MM.1S (cell line): ENCODE measurements at regions not wholly inside any gene's neighbourhood (a gene's known extent, or its start where the extent isn't known, plus 50 kb on each side); places are given as distances from the start of the nearest gene placed in this dataset.

Source experiments
- DNase-seq: peaks from one replicate; pipeline ENCODE4 v3.0.0-alpha.2; 2015
- H2AFZ ChIP-seq: fragments of 300-600 bp; sonication (generic); 2 replicates; pipeline ENCODE4 v1.6.0; 2016; ENCODE audit warnings: antibody characterized with exemption, low read length
- H3F3A ChIP-seq: fragments of 300-600 bp; sonication (generic); 2 replicates; pipeline ENCODE4 v1.6.1; 2016; ENCODE audit warnings: mild to moderate bottlenecking, antibody characterized with exemption, low read length, moderate library complexity, mixed read lengths; ENCODE audit not compliant: insufficient read depth
- H3K27ac ChIP-seq: fragments of 300-600 bp; sonication (generic); 2 replicates; pipeline ENCODE4 v1.5.1; 2016; ENCODE audit warnings: mild to moderate bottlenecking, low read length
- H3K27me3 ChIP-seq: fragments of 300-600 bp; sonication (generic); replicated peaks from 2 replicates; pipeline ENCODE4 v1.6.0; 2016; ENCODE audit warnings: low read length; ENCODE audit not compliant: insufficient read depth
- H3K36me3 ChIP-seq: fragments of 300-600 bp; sonication (generic); replicated peaks from 2 replicates; pipeline ENCODE4 v1.6.1; 2016; ENCODE audit warnings: mild to moderate bottlenecking, low read length, mixed read lengths; ENCODE audit not compliant: insufficient read depth
- H3K4me1 ChIP-seq: fragments of 300-600 bp; sonication (generic); 2 replicates; pipeline ENCODE4 v1.6.1; 2016; ENCODE audit warnings: low read length, mixed read lengths
- H3K4me2 ChIP-seq: fragments of 300-600 bp; sonication (generic); 2 replicates; pipeline ENCODE4 v1.6.0; 2016; ENCODE audit warnings: low read depth, low read length
- H3K4me3 ChIP-seq: fragments of 300-600 bp; sonication (generic); 2 replicates; pipeline ENCODE4 v1.5.1; 2016; ENCODE audit warnings: low read length, mixed read lengths
- H3K79me2 ChIP-seq: fragments of 300-600 bp; sonication (generic); 2 replicates; pipeline ENCODE4 v1.6.1; 2016; ENCODE audit warnings: mixed run types, low read length, mixed read lengths
- H3K9ac ChIP-seq: fragments of 300-600 bp; sonication (generic); 2 replicates; pipeline ENCODE4 v1.6.1; 2016; ENCODE audit warnings: low read length, mixed read lengths
- H3K9me2 ChIP-seq: fragments of 300-600 bp; sonication (generic); replicated peaks from 2 replicates; pipeline ENCODE4 v1.6.1; 2016; ENCODE audit warnings: mild to moderate bottlenecking, low read length, mixed read lengths; ENCODE audit not compliant: insufficient read depth
- H3K9me3 ChIP-seq: fragments of 300-600 bp; sonication (generic); replicated peaks from 2 replicates; pipeline ENCODE4 v1.6.1; 2016; ENCODE audit warnings: mild to moderate bottlenecking, low read length, mixed read lengths; ENCODE audit not compliant: insufficient read depth
- H4K20me1 ChIP-seq: fragments of 300-600 bp; sonication (generic); 2 replicates; pipeline ENCODE4 v1.6.1; 2016; ENCODE audit warnings: mild to moderate bottlenecking, low read length, moderate library complexity, mixed read lengths; ENCODE audit not compliant: insufficient read depth
- EZH2 ChIP-seq: fragments of 300-600 bp; sonication (generic); optimal IDR thresholded peaks from 2 replicates; pipeline ENCODE3; 2017; ENCODE audit warnings: low read depth, mild to moderate bottlenecking, antibody characterized with exemption, low read length, mixed read lengths
- EZH2phosphoT487 ChIP-seq: fragments of 300-600 bp; sonication (generic); IDR thresholded peaks from 2 replicates; pipeline ENCODE4 v1.6.1; 2018; ENCODE audit warnings: antibody characterized with exemption, low read length
- TF ChIP-seq, protein P1 (sequence below): fragments of 300-600 bp; sonication (generic); IDR thresholded peaks from 2 replicates; pipeline ENCODE4 v1.5.1; 2016; ENCODE audit warnings: antibody characterized with exemption, low read length, mixed read lengths

DNA sequence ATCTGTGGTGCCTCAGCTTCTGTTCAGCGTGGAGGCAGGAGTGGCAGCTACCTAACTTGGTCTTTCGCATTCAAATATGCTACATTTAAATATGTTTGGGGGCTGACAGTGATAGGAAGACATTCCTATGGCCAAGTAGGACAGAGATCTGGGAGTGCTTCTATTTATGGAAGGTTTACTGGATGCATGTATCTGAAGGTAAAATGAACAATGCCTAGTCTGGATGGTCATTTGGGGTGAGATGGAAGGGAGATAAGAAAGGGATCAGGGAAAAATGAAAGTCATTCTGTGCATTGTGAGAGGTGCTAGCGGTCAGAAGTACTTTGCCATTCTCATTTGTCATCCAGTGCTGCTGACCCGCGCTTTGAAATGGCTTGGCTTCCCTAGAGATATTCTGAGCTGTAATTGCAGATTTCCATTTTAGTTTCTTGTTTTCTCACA, 107.3 kb upstream of the FOXN2 start:
- H3K27ac ChIP-seq, result no peak overlapping the region
- H3K4me2 ChIP-seq, result no peak overlapping the region
- H3K4me3 ChIP-seq, result no peak overlapping the region
- TF ChIP-seq EZH2, result no peak
- no peak for TF ChIP-seq EZH2phosphoT487
- no peak overlapping the region for H2AFZ ChIP-seq
- H3K4me1 ChIP-seq, result no peaks in the 10 kb centered on the region
- H3F3A ChIP-seq, result no peaks in the 10 kb centered on the region
- H3K27me3 ChIP-seq, result no peaks in the 10 kb centered on the region
- H3K79me2 ChIP-seq, result no peaks in the 10 kb centered on the region
- H3K9ac ChIP-seq, result no peak overlapping the region
- H3K9me2 ChIP-seq, result no peaks in the 10 kb centered on the region
- no peaks in the 10 kb centered on the region for H4K20me1 ChIP-seq
- no peak for DNase-seq
- no peaks in the 10 kb centered on the region for H3K9me3 ChIP-seq
- no peaks in the 10 kb centered on the region for H3K36me3 ChIP-seq

DNA sequence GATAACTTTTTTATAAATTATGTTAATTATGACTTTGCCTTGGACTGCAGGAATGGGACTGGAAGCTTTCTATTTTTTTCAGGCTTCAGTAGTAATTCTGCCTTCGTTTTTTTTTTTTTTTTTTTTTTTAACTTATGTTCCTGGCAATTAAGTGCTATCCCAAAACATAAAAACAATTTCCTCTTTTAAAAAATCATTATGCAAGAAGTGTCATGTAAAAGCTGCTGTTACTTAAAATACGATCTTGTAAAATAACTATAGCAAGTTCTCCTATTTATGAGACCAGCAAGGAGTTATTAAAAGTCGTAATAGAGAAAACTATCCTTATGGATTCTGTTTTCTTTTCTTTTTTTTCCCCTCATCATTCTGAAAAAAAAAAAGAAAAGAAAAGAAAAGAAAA, 106.6 kb upstream of the FOXN2 start:
- no peaks in the 10 kb centered on the region for H3K27me3 ChIP-seq
- no peak overlapping the region for H2AFZ ChIP-seq
- no peak overlapping the region for H3K9ac ChIP-seq
- no peaks in the 10 kb centered on the region for H3K36me3 ChIP-seq
- no peaks in the 10 kb centered on the region for H3F3A ChIP-seq
- no peaks in the 10 kb centered on the region for H3K4me1 ChIP-seq
- H3K9me3 ChIP-seq, result no peaks in the 10 kb centered on the region
- no peaks in the 10 kb centered on the region for H3K79me2 ChIP-seq
- no peak overlapping the region for H3K27ac ChIP-seq
- H3K4me3 ChIP-seq, result no peak overlapping the region
- no peaks in the 10 kb centered on the region for H4K20me1 ChIP-seq
- no peak for DNase-seq
- TF ChIP-seq, protein P1, sequence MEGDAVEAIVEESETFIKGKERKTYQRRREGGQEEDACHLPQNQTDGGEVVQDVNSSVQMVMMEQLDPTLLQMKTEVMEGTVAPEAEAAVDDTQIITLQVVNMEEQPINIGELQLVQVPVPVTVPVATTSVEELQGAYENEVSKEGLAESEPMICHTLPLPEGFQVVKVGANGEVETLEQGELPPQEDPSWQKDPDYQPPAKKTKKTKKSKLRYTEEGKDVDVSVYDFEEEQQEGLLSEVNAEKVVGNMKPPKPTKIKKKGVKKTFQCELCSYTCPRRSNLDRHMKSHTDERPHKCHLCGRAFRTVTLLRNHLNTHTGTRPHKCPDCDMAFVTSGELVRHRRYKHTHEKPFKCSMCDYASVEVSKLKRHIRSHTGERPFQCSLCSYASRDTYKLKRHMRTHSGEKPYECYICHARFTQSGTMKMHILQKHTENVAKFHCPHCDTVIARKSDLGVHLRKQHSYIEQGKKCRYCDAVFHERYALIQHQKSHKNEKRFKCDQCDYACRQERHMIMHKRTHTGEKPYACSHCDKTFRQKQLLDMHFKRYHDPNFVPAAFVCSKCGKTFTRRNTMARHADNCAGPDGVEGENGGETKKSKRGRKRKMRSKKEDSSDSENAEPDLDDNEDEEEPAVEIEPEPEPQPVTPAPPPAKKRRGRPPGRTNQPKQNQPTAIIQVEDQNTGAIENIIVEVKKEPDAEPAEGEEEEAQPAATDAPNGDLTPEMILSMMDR, result no peak
- TF ChIP-seq EZH2phosphoT487, result no peak
- no peak overlapping the region for H3K4me2 ChIP-seq
- H3K9me2 ChIP-seq, result no peaks in the 10 kb centered on the region; the same call in 1 of the 2 replicates

DNA sequence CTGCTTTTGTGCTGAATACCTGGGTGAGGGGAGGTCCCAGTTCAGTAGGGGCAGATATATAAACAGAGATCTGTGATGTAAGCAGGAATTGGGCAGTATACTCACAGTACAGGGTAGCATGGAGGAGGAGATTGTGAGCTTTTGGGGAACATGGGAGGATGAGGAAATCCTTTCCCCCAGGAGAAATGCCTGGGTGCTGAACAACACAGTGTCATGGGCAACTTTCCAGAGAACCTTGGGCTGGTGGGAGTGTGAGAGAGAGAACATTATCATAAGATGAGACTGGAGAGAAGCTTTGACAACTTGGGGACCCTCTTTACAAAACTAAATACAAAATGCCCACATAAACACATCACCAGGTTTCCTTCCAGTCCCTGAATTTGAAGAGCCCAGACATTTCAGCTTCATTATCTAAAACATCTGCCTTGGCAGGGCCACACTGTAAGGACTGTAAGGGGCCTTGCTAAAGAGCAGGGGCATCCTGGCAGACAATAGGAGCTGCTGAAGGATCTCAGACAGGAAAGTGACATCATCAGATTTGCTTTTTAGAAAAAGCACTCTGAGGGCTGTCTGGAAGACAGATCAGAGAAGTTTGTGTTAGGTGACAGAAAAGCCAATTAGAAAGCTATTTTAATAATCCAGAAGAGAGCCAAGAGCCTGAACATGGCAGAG, 105.1 kb upstream of the FOXN2 start:
- TF ChIP-seq EZH2phosphoT487, result no peak
- TF ChIP-seq, protein P1, result no peak
- no peak for TF ChIP-seq EZH2
- H3F3A ChIP-seq, result no peaks in the 10 kb centered on the region
- H3K27me3 ChIP-seq, result no peaks in the 10 kb centered on the region
- DNase-seq, result no peak
- no peaks in the 10 kb centered on the region for H4K20me1 ChIP-seq
- H3K36me3 ChIP-seq, result no peaks in the 10 kb centered on the region
- no peak overlapping the region for H3K4me2 ChIP-seq
- no peaks in the 10 kb centered on the region for H3K9me3 ChIP-seq
- no peak overlapping the region for H2AFZ ChIP-seq
- H3K9ac ChIP-seq, result no peak overlapping the region
- no peaks in the 10 kb centered on the region for H3K4me1 ChIP-seq
- no peaks in the 10 kb centered on the region for H3K79me2 ChIP-seq
- H3K27ac ChIP-seq, result no peak overlapping the region
- no peak overlapping the region for H3K4me3 ChIP-seq
- no peaks in the 10 kb centered on the region; the same call in 1 of the 2 replicates for H3K9me2 ChIP-seq

DNA sequence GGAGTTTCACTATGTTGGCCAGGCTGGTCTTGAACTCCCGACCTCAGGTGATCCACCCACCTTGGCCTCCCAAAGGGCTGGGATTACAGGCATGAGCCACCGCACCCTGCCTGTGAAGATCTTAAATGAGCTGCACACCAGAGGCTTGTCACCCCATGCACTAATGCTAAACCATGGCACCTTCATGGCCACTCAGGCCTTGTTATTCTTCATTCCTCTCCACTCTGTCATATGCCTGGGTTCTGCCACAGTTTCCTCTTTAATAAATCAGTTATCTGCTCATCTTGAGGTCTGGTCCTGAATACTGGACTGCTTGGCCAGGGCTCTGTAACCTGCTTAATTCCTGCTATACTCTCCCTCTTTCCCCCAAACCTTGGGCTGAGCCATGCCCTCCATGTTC, 104.3 kb upstream of the FOXN2 start:
- Histone ChIP-seq H3K4me1 (no peaks in the 10 kb centered on the region), H3K79me2 (no peaks in the 10 kb centered on the region), H3K4me2 (no peak overlapping the region), H3K9me3 (no peaks in the 10 kb centered on the region), H2AFZ (no peak overlapping the region), H3K9ac (no peak overlapping the region), H3K27me3 (no peaks in the 10 kb centered on the region), H3K36me3 (no peaks in the 10 kb centered on the region), H3K4me3 (no peak overlapping the region), H3K27ac (no peak overlapping the region), H3F3A (no peaks in the 10 kb centered on the region), H4K20me1 (no peaks in the 10 kb centered on the region), H3K9me2 (no peaks in the 10 kb centered on the region; the same call in 1 of the 2 replicates)
- no peak for TF ChIP-seq EZH2
- no peak for TF ChIP-seq EZH2phosphoT487
- TF ChIP-seq, protein P1, result no peak
- DNase-seq, result no peak
